ENCODE measurements at regions not wholly inside any gene's neighbourhood (a gene's known extent, or its start where the extent isn't known, plus 50 kb on each side); places are given as distances from the start of the nearest gene placed in this dataset.

DNA sequence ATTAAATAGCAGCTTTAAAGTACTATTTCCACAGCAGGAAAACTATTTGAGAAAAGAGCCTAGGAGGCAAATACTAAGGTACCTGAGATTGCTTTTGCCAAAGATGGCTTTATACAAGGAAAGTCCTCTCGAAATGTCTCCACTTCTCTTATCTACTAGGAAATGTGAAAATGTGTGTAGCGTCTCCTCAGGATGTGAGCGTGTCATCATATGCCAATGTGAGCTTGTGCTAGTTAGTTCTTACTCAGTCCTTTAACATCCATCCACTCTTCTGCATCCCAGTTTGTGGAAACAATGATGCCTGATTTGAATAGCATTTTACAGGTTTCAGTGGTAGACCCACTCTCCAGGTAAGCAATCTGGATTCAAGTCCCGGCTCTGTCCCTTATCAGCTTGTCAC, 421.0 kb downstream of the DYNC2H1 start:
- no peak overlapping the region for H3K9ac ChIP-seq (ENCODE audit: low read depth in 1 of 2, low read length in 2 of 2)
- H3K36me3 ChIP-seq (ENCODE audit: control insufficient read depth in 2 of 2, insufficient read depth in 2 of 2, low read length in 2 of 2) = no peaks in the 10 kb centered on the region
- no peak overlapping the region for H3K27ac ChIP-seq (ENCODE audit: low read depth in 2 of 2, low read length in 2 of 2)
- H3K4me3 ChIP-seq (ENCODE audit: low read length in 2 of 2) = no peak overlapping the region
- H3K4me1 ChIP-seq (ENCODE audit: control insufficient read depth in 2 of 2, insufficient read depth in 2 of 2, low read length in 2 of 2) = no peaks in the 10 kb centered on the region
- no peaks in the 10 kb centered on the region for H3K27me3 ChIP-seq (ENCODE audit: control insufficient read depth in 2 of 2, insufficient read depth in 2 of 2, low read length in 2 of 2)
- no peaks in the 10 kb centered on the region for H3K9me3 ChIP-seq (ENCODE audit: control insufficient read depth in 2 of 2, low read length in 2 of 2)

- H3K27me3 ChIP-seq (ENCODE audit: control insufficient read depth in 2 of 2, insufficient read depth in 2 of 2, low read length in 2 of 2) = no peaks in the 10 kb centered on the region
- no peaks in the 10 kb centered on the region for H3K4me1 ChIP-seq (ENCODE audit: control insufficient read depth in 2 of 2, insufficient read depth in 2 of 2, low read length in 2 of 2)
- no peak overlapping the region for H3K27ac ChIP-seq (ENCODE audit: low read depth in 2 of 2, low read length in 2 of 2)
- H3K36me3 ChIP-seq (ENCODE audit: control insufficient read depth in 2 of 2, insufficient read depth in 2 of 2, low read length in 2 of 2) = no peaks in the 10 kb centered on the region
- H3K9me3 ChIP-seq (ENCODE audit: control insufficient read depth in 2 of 2, low read length in 2 of 2) = no peaks in the 10 kb centered on the region
- H3K4me3 ChIP-seq (ENCODE audit: low read length in 2 of 2) = no peak overlapping the region
- no peak overlapping the region for H3K9ac ChIP-seq (ENCODE audit: low read depth in 1 of 2, low read length in 2 of 2)
Measured at GRCh38 chr11:103532133-103532788, 423.0 kb downstream of the DYNC2H1 start.

- Histone ChIP-seq H3K27ac (ENCODE audit: low read depth in 2 of 2, low read length in 2 of 2) (no peak overlapping the region), H3K36me3 (ENCODE audit: control insufficient read depth in 2 of 2, insufficient read depth in 2 of 2, low read length in 2 of 2) (no peaks in the 10 kb centered on the region), H3K9me3 (ENCODE audit: control insufficient read depth in 2 of 2, low read length in 2 of 2) (no peaks in the 10 kb centered on the region), H3K27me3 (ENCODE audit: control insufficient read depth in 2 of 2, insufficient read depth in 2 of 2, low read length in 2 of 2) (no peaks in the 10 kb centered on the region), H3K9ac (ENCODE audit: low read depth in 1 of 2, low read length in 2 of 2) (no peak overlapping the region), H3K4me3 (ENCODE audit: low read length in 2 of 2) (no peak overlapping the region), H3K4me1 (ENCODE audit: control insufficient read depth in 2 of 2, insufficient read depth in 2 of 2, low read length in 2 of 2) (no peaks in the 10 kb centered on the region)
Measured at GRCh38 chr11:103534191-103534590, 425.0 kb downstream of the DYNC2H1 start.

- Histone ChIP-seq H3K27ac (ENCODE audit: low read depth in 2 of 2, low read length in 2 of 2) (no peak overlapping the region), H3K36me3 (ENCODE audit: control insufficient read depth in 2 of 2, insufficient read depth in 2 of 2, low read length in 2 of 2) (no peaks in the 10 kb centered on the region), H3K9ac (ENCODE audit: low read depth in 1 of 2, low read length in 2 of 2) (no peak overlapping the region), H3K9me3 (ENCODE audit: control insufficient read depth in 2 of 2, low read length in 2 of 2) (no peaks in the 10 kb centered on the region), H3K4me1 (ENCODE audit: control insufficient read depth in 2 of 2, insufficient read depth in 2 of 2, low read length in 2 of 2) (no peaks in the 10 kb centered on the region), H3K27me3 (ENCODE audit: control insufficient read depth in 2 of 2, insufficient read depth in 2 of 2, low read length in 2 of 2) (no peaks in the 10 kb centered on the region), H3K4me3 (ENCODE audit: low read length in 2 of 2) (no peak overlapping the region)
Measured at GRCh38 chr11:103534959-103535358, 425.7 kb downstream of the DYNC2H1 start.

DNA sequence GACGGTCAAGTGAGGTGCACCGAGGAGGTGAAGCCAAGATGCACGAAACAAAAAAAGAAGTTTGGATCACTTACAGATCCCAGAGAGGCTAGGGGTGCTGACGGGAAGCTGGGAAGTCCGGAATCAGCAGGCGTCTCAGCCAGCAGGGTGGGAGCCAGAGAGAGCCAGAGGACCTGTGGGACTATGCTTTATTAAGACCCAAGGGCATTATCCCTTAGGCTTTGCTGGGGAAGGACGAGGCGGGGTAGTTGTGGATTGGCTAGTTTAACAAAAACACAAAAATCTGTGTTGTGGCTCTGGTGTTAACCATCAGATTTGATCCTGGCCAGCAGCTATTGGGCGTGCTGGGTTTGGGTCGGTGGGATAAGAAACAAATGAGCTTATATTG, 427.1 kb downstream of the DYNC2H1 start:
- Histone ChIP-seq H3K27ac (ENCODE audit: low read depth in 2 of 2, low read length in 2 of 2) (no peak overlapping the region), H3K27me3 (ENCODE audit: control insufficient read depth in 2 of 2, insufficient read depth in 2 of 2, low read length in 2 of 2) (no peaks in the 10 kb centered on the region), H3K4me1 (ENCODE audit: control insufficient read depth in 2 of 2, insufficient read depth in 2 of 2, low read length in 2 of 2) (no peaks in the 10 kb centered on the region), H3K36me3 (ENCODE audit: control insufficient read depth in 2 of 2, insufficient read depth in 2 of 2, low read length in 2 of 2) (no peaks in the 10 kb centered on the region), H3K9me3 (ENCODE audit: control insufficient read depth in 2 of 2, low read length in 2 of 2) (no peaks in the 10 kb centered on the region), H3K4me3 (ENCODE audit: low read length in 2 of 2) (no peak overlapping the region), H3K9ac (ENCODE audit: low read depth in 1 of 2, low read length in 2 of 2) (no peak overlapping the region)

DNA sequence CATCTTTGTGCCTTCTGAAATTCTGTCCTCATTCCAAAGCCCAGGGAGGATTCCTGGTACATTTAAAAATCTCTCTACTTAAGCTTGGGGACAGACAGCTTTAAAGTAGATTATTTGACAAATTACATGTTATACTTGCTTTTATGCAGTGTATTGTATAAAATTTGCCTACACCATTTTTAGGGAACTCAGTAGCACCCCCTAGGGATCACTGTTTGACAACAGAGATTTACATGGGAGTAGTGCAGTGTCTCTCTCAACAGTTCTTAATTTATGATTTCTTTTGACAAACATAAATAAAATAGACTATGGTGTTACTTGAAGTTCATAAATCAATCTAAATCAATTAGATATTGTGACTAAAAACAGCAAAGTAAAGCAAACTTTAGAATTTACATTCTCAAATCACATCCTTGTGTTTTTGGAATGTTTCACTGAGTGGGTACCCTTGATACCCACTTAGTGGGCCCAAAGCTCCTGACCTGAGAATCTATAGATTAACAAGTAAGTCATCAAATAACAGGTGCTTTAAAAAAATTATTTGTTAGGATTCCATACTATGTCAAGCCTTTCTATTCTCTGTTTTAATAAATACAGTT, 428.8 kb downstream of the DYNC2H1 start:
- Histone ChIP-seq H3K9ac (ENCODE audit: low read depth in 1 of 2, low read length in 2 of 2) (no peak overlapping the region), H3K4me1 (ENCODE audit: control insufficient read depth in 2 of 2, insufficient read depth in 2 of 2, low read length in 2 of 2) (no peaks in the 10 kb centered on the region), H3K27ac (ENCODE audit: low read depth in 2 of 2, low read length in 2 of 2) (no peak overlapping the region), H3K27me3 (ENCODE audit: control insufficient read depth in 2 of 2, insufficient read depth in 2 of 2, low read length in 2 of 2) (no peaks in the 10 kb centered on the region), H3K4me3 (ENCODE audit: low read length in 2 of 2) (no peak overlapping the region), H3K36me3 (ENCODE audit: control insufficient read depth in 2 of 2, insufficient read depth in 2 of 2, low read length in 2 of 2) (no peaks in the 10 kb centered on the region), H3K9me3 (ENCODE audit: control insufficient read depth in 2 of 2, low read length in 2 of 2) (no peaks in the 10 kb centered on the region)

DNA sequence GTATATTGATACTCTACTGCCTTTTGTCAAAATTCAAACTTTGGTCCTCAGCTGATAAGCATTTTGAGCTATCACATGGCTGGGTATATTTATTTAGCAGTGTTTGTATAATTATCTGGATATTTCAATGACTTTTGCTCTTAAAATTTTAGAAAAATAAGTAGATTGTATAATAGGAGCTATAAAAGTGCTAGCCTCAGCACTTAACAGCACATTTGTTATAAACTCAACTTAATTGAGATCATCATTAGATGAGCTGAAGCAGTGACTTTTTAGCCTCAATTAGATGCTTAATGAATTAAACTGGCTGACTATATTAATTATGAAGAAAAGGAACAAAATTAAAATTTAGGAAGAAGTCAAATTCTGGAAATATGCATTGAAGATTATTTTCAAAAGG, 429.9 kb downstream of the DYNC2H1 start:
- H3K4me3 ChIP-seq (ENCODE audit: low read length in 2 of 2) = no peak overlapping the region
- no peaks in the 10 kb centered on the region for H3K27me3 ChIP-seq (ENCODE audit: control insufficient read depth in 2 of 2, insufficient read depth in 2 of 2, low read length in 2 of 2)
- H3K9me3 ChIP-seq (ENCODE audit: control insufficient read depth in 2 of 2, low read length in 2 of 2) = no peaks in the 10 kb centered on the region
- H3K4me1 ChIP-seq (ENCODE audit: control insufficient read depth in 2 of 2, insufficient read depth in 2 of 2, low read length in 2 of 2) = no peaks in the 10 kb centered on the region
- no peak overlapping the region for H3K27ac ChIP-seq (ENCODE audit: low read depth in 2 of 2, low read length in 2 of 2)
- H3K36me3 ChIP-seq (ENCODE audit: control insufficient read depth in 2 of 2, insufficient read depth in 2 of 2, low read length in 2 of 2) = no peaks in the 10 kb centered on the region
- no peak overlapping the region for H3K9ac ChIP-seq (ENCODE audit: low read depth in 1 of 2, low read length in 2 of 2)

GRCh38 chr11:103541186-103541795, 432.1 kb downstream of the DYNC2H1 start:
- no peaks in the 10 kb centered on the region for H3K4me1 ChIP-seq (ENCODE audit: control insufficient read depth in 2 of 2, insufficient read depth in 2 of 2, low read length in 2 of 2)
- no peak overlapping the region for H3K9ac ChIP-seq (ENCODE audit: low read depth in 1 of 2, low read length in 2 of 2)
- H3K27ac ChIP-seq (ENCODE audit: low read depth in 2 of 2, low read length in 2 of 2) = no peak overlapping the region
- no peak overlapping the region for H3K4me3 ChIP-seq (ENCODE audit: low read length in 2 of 2)
- no peaks in the 10 kb centered on the region for H3K36me3 ChIP-seq (ENCODE audit: control insufficient read depth in 2 of 2, insufficient read depth in 2 of 2, low read length in 2 of 2)
- no peaks in the 10 kb centered on the region for H3K9me3 ChIP-seq (ENCODE audit: control insufficient read depth in 2 of 2, low read length in 2 of 2)
- no peaks in the 10 kb centered on the region for H3K27me3 ChIP-seq (ENCODE audit: control insufficient read depth in 2 of 2, insufficient read depth in 2 of 2, low read length in 2 of 2)

GRCh38 chr11:103542851-103543250, 433.6 kb downstream of the DYNC2H1 start:
- no peaks in the 10 kb centered on the region for H3K27me3 ChIP-seq (ENCODE audit: control insufficient read depth in 2 of 2, insufficient read depth in 2 of 2, low read length in 2 of 2)
- H3K27ac ChIP-seq (ENCODE audit: low read depth in 2 of 2, low read length in 2 of 2) = no peak overlapping the region
- no peak overlapping the region for H3K9ac ChIP-seq (ENCODE audit: low read depth in 1 of 2, low read length in 2 of 2)
- no peaks in the 10 kb centered on the region for H3K36me3 ChIP-seq (ENCODE audit: control insufficient read depth in 2 of 2, insufficient read depth in 2 of 2, low read length in 2 of 2)
- H3K4me3 ChIP-seq (ENCODE audit: low read length in 2 of 2) = no peak overlapping the region
- no peaks in the 10 kb centered on the region for H3K4me1 ChIP-seq (ENCODE audit: control insufficient read depth in 2 of 2, insufficient read depth in 2 of 2, low read length in 2 of 2)
- no peaks in the 10 kb centered on the region for H3K9me3 ChIP-seq (ENCODE audit: control insufficient read depth in 2 of 2, low read length in 2 of 2)

DNA sequence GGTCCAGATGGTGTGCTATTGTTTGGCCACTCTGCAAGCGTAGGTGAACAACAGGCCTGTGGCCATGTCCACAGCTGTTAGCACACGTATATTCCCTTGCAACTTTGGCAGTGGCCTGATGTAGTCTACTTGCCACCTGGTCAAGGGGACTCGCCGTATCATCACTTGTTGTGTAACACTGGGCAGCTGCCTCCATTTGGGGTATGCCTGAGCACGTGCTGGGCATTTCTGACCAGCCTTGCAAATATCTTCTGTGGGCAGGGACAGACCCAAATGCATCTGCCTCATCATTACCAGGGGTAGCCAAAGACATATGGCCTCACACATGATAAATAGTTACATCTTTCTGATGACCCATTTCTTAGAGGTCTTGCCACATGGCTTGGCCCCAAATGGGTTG, 434.2 kb downstream of the DYNC2H1 start:
- no peak overlapping the region for H3K27ac ChIP-seq (ENCODE audit: low read depth in 2 of 2, low read length in 2 of 2)
- H3K4me1 ChIP-seq (ENCODE audit: control insufficient read depth in 2 of 2, insufficient read depth in 2 of 2, low read length in 2 of 2) = no peaks in the 10 kb centered on the region
- H3K36me3 ChIP-seq (ENCODE audit: control insufficient read depth in 2 of 2, insufficient read depth in 2 of 2, low read length in 2 of 2) = no peaks in the 10 kb centered on the region
- H3K9me3 ChIP-seq (ENCODE audit: control insufficient read depth in 2 of 2, low read length in 2 of 2) = no peaks in the 10 kb centered on the region
- H3K9ac ChIP-seq (ENCODE audit: low read depth in 1 of 2, low read length in 2 of 2) = no peak overlapping the region
- H3K4me3 ChIP-seq (ENCODE audit: low read length in 2 of 2) = no peak overlapping the region
- no peaks in the 10 kb centered on the region for H3K27me3 ChIP-seq (ENCODE audit: control insufficient read depth in 2 of 2, insufficient read depth in 2 of 2, low read length in 2 of 2)
